K562 (cell line): ENCODE measurements at regions not wholly inside any gene's neighbourhood (a gene's known extent, or its start where the extent isn't known, plus 50 kb on each side); places are given as distances from the start of the nearest gene placed in this dataset.

Experiments used
- ATAC-seq: fragments of 200-7000 bp; cut with Tn5 transposase; 3 replicates; pipeline ENCODE4 v1.9.1; 2020; ENCODE audit warnings: moderate library complexity
- BruUV-seq: library from RNA; stranded (reverse); fragments of 400-500 nt; replicated peaks from 2 replicates; lab custom pipeline; 2021; lab: Mats Ljungman, UMichigan
- CTCF ChIA-PET: fragments of 300-600 bp; formaldehyde crosslinking; extraction: SDS; loops from one replicate; lab custom pipeline; 2021; ENCODE audit warnings: low intra/inter-chr PET ratio; lab: Yijun Ruan, JAX
- POLR2A ChIA-PET: fragments of 300-600, 350-650 bp; sonication (Branson Sonifier 250); formaldehyde crosslinking; extraction: SDS; loops from one replicate; lab custom pipeline; 2021; ENCODE audit warnings: antibody characterized with exemption, inconsistent platforms; lab: Yijun Ruan, JAX
- DNase-seq, 4 experiments: peaks; one replicate each; pipeline versions ENCODE4 v3.0.0 to v3.0.0-alpha.2; 2011 to 2018; ENCODE audit warnings: low spot score in 3 of 4, mixed read lengths in 3 of 4; ENCODE audit errors: extremely low read depth in 1 of 4
- FAIRE-seq: peaks from 2 replicates; lab custom pipeline; 2011; peaks lifted over from hg19 to GRCh38; lab: Jason Lieb, UNC
- H2AFZ ChIP-seq: 2 replicates; pipeline ENCODE4 v1.6.0; 2011; ENCODE audit warnings: low read depth, low read length, control low read depth, inconsistent platforms
- H3K27ac ChIP-seq: fragments of 200-600 bp; 3 replicates; pipeline ENCODE4 v1.8.0; 2011; ENCODE audit warnings: low read depth, mild to moderate bottlenecking, control low read depth, inconsistent platforms, low read length, moderate library complexity, mixed read lengths; ENCODE audit errors: extremely low read depth
- H3K27me3 ChIP-seq, 2 experiments: fragments of 300-600 bp in 1 of 2; 2 replicates in 1 of 2; 3 replicates in 1 of 2; pipeline versions ENCODE4 v1.6.0 to v1.8.0; 2011; ENCODE audit warnings: inconsistent platforms in 2 of 2, low read length in 2 of 2, mild to moderate bottlenecking in 1 of 2, mixed read lengths in 1 of 2, moderate library complexity in 1 of 2; ENCODE audit not compliant: control insufficient read depth in 2 of 2, insufficient read depth in 2 of 2
- H3K36me3 ChIP-seq: fragments of 300-600 bp; 3 replicates; pipeline ENCODE4 v1.8.0; 2011; ENCODE audit warnings: mild to moderate bottlenecking, low read length, inconsistent platforms; ENCODE audit not compliant: control insufficient read depth, insufficient read depth
- H3K4me1 ChIP-seq, 2 experiments: fragments of 200-600 bp in 1 of 2; replicated peaks in 1 of 2; 2 replicates in 1 of 2; 3 replicates in 1 of 2; pipeline versions ENCODE4 v1.5.1 to v1.8.0; 2011; ENCODE audit warnings: inconsistent platforms in 2 of 2, low read length in 2 of 2, mild to moderate bottlenecking in 1 of 2, mixed read lengths in 1 of 2, moderate library complexity in 1 of 2; ENCODE audit not compliant: control insufficient read depth in 2 of 2, insufficient read depth in 2 of 2
- H3K4me2 ChIP-seq: 2 replicates; pipeline ENCODE4 v1.6.1; 2011; ENCODE audit warnings: low read length, control low read depth, inconsistent platforms, mixed read lengths; ENCODE audit not compliant: insufficient read depth
- H3K4me3 ChIP-seq: fragments of 200-600 bp; sonication (generic), shearing (Covaris generic); 2 replicates; pipeline ENCODE4 v1.5.1; 2016; ENCODE audit warnings: control low read depth, inconsistent platforms
- H3K79me2 ChIP-seq: fragments of 200-600 bp; 3 replicates; pipeline ENCODE4 v1.8.0; 2011; ENCODE audit warnings: low read length, inconsistent platforms; ENCODE audit not compliant: control insufficient read depth, insufficient read depth
- H3K9ac ChIP-seq, 2 experiments: 2 replicates each; pipeline versions ENCODE4 v1.6.0 to v1.6.1; 2011; ENCODE audit warnings: low read depth in 2 of 2, low read length in 2 of 2, control low read depth in 1 of 2, inconsistent platforms in 1 of 2, mild to moderate bottlenecking in 1 of 2, mixed read lengths in 1 of 2; ENCODE audit not compliant: insufficient read depth in 1 of 2
- H3K9me1 ChIP-seq: one replicate; pipeline ENCODE4 v1.6.0; 2011; ENCODE audit warnings: inconsistent platforms, mild to moderate bottlenecking, low read length, moderate library complexity; ENCODE audit not compliant: control insufficient read depth, insufficient read depth
- H3K9me3 ChIP-seq: replicated peaks from 2 replicates; pipeline ENCODE4 v1.5.1; 2011; ENCODE audit warnings: low read depth, low read length, inconsistent platforms; ENCODE audit not compliant: control insufficient read depth, insufficient read depth
- H4K20me1 ChIP-seq: replicated peaks from 2 replicates; pipeline ENCODE4 v1.6.1; 2011; ENCODE audit warnings: low read length, inconsistent platforms, mixed read lengths; ENCODE audit not compliant: control insufficient read depth, insufficient read depth
- CTBP1 ChIP-seq: fragments of 450-650 bp; IDR thresholded peaks from 2 replicates; pipeline ENCODE4 v1.6.1; 2016; ENCODE audit warnings: borderline replicate concordance
- EGR1 ChIP-seq: fragments of 450-650 bp; conservative IDR thresholded peaks from 2 replicates; pipeline ENCODE4 v1.6.1; 2017; ENCODE audit warnings: mild to moderate bottlenecking
- ELK1 ChIP-seq: sonication (generic); formaldehyde crosslinking; IDR thresholded peaks from 2 replicates; pipeline ENCODE4 v1.8.1; 2022; ENCODE audit warnings: missing genetic modification reagents
- FOXJ2 ChIP-seq: fragments of 200-800 bp; sonication (Bioruptor generic); IDR thresholded peaks from 2 replicates; pipeline ENCODE4 v1.6.1; 2016; ENCODE audit warnings: missing genetic modification characterization, missing compliant biosample characterization
- FOXJ3 ChIP-seq: sonication (generic); formaldehyde crosslinking; IDR thresholded peaks from 2 replicates; pipeline ENCODE4 v1.4.0; 2020; ENCODE audit warnings: mild to moderate bottlenecking, missing genetic modification reagents
- HNRNPK ChIP-seq: fragments of 200-400 bp; formaldehyde crosslinking; IDR thresholded peaks from one replicate; pipeline ENCODE4 v1.6.1; 2018; ENCODE audit warnings: mild to moderate bottlenecking, low read depth, low read length; ENCODE audit not compliant: poor library complexity, severe bottlenecking
- PTTG1 ChIP-seq: fragments of 450-650 bp; IDR thresholded peaks from 2 replicates; pipeline ENCODE4 v1.6.1; 2016; ENCODE audit warnings: low read depth, mild to moderate bottlenecking, missing genetic modification characterization, missing compliant biosample characterization
- RBM14 ChIP-seq: fragments of 200-400 bp; formaldehyde crosslinking; IDR thresholded peaks from 2 replicates; pipeline ENCODE4 v1.6.1; 2018; ENCODE audit warnings: low read depth, mild to moderate bottlenecking, low read length, moderate library complexity, borderline replicate concordance; ENCODE audit not compliant: insufficient read depth
- RBM17 ChIP-seq: fragments of 200-400 bp; formaldehyde crosslinking; IDR thresholded peaks from 2 replicates; pipeline ENCODE4 v1.6.1; 2017; ENCODE audit warnings: low read depth, mild to moderate bottlenecking, low read length, borderline replicate concordance
- RFX5 ChIP-seq: IDR thresholded peaks from 2 replicates; pipeline ENCODE4 v1.6.1; 2011; ENCODE audit warnings: low read depth, mild to moderate bottlenecking, improper control_type of control experiment, low read length
- TGIF2 ChIP-seq: sonication (generic); formaldehyde crosslinking; IDR thresholded peaks from 2 replicates; pipeline ENCODE4 v1.8.1; 2022; ENCODE audit warnings: mild to moderate bottlenecking, missing genetic modification reagents, moderate library complexity
- TRIM24 ChIP-seq, 2 experiments: fragments of 450-650 bp; IDR thresholded peaks; 2 replicates each; pipeline ENCODE4 v1.6.1; 2016
- ZKSCAN3 ChIP-seq: fragments of 250-450 bp; sonication (Bioruptor Pico); IDR thresholded peaks from 2 replicates; pipeline ENCODE4 v1.4.0; 2020
- ZNF778 ChIP-seq: fragments of 450-650 bp; formaldehyde crosslinking; IDR thresholded peaks from 2 replicates; pipeline ENCODE4 v1.4.0; 2020; ENCODE audit warnings: mild to moderate bottlenecking, moderate library complexity
- ZNF830 ChIP-seq: fragments of 250-450 bp; sonication (Bioruptor Pico); IDR thresholded peaks from 2 replicates; pipeline ENCODE4 v1.5.0; 2021; ENCODE audit warnings: mild to moderate bottlenecking
- WGBS: fragments of 100-300 bp; shearing (Covaris generic); methylation state at CpG from one replicate; pipeline ENCODE4 v1.1.6; 2016; ENCODE audit warnings: low coverage, mixed read lengths; ENCODE audit not compliant: insufficient coverage; ENCODE audit errors: missing lambda C conversion rate; 5-methylcytosine and 5-hydroxymethylcytosine counted together
- in situ Hi-C: fragments of 300-500 bp; cut with MboI; formaldehyde crosslinking; loops from 4 replicates; pipeline ENCODE4 v1.15.0; 2018; ENCODE audit warnings: inconsistent platforms, mixed read lengths
- intact Hi-C: fragments of 100-400 bp; cut with micrococcal nuclease; formaldehyde crosslinking; loops from 2 replicates; pipeline ENCODE4 v1.14.2; 2022
- TF ChIP-seq, protein P1 (sequence below): fragments of 450-650 bp; conservative IDR thresholded peaks from 2 replicates; pipeline ENCODE4 v1.6.1; 2016; ENCODE audit warnings: missing genetic modification characterization, low read depth, mild to moderate bottlenecking, control low read depth, missing compliant biosample characterization
- TF ChIP-seq, protein P2 (sequence below), 2 experiments: fragments of 450-650 bp in 1 of 2; IDR thresholded peaks; 2 replicates each; pipeline ENCODE4 v1.6.1; 2011 to 2017; ENCODE audit warnings: low read depth in 2 of 2, antibody characterized with exemption in 1 of 2, borderline replicate concordance in 1 of 2, low read length in 1 of 2, mild to moderate bottlenecking in 1 of 2, mixed read lengths in 1 of 2; ENCODE audit not compliant: control insufficient read depth in 1 of 2

- no peak overlapping the region for H3K27ac ChIP-seq
- BruUV-seq = no TSS peak
- FAIRE-seq (no peak), ATAC-seq (no peak), DNase-seq (no peak)
- H4K20me1 ChIP-seq = no peaks in the 10 kb centered on the region; the same call in 1 of the 2 replicates
- no peak overlapping the region for H3K4me3 ChIP-seq
- intact Hi-C loops (no loop called here), in situ Hi-C loops (no loop called here)
- H2AFZ ChIP-seq = no peak overlapping the region
- H3K4me2 ChIP-seq = no peak overlapping the region
- POLR2A ChIA-PET = no interaction called here
- no peaks in the 10 kb centered on the region for H3K79me2 ChIP-seq
- no peaks in the 10 kb centered on the region for H3K36me3 ChIP-seq
- H3K9ac ChIP-seq = no peak overlapping the region
- CTCF ChIA-PET = no interaction called here
- 0% methylated on average over 6 of the region's 6 CpGs for WGBS
- H3K27me3 ChIP-seq = 0 out of 5 replicates have a peak, but pooled peaks cover 0 to under 1% of the 10 kb centered on the region in 2 experiments
- H3K9me1 ChIP-seq = no peaks in the 10 kb centered on the region
- H3K4me1 ChIP-seq = no peaks in the 10 kb centered on the region
- H3K9me3 ChIP-seq = no peaks in the 10 kb centered on the region
- TF ChIP-seq RFX5 = no peak
- TF ChIP-seq CTBP1 = no peak
- TF ChIP-seq RBM14 = no peak
- TF ChIP-seq TGIF2 (CRISPR knock-in tag) = no peak
- TF ChIP-seq FOXJ3 (CRISPR knock-in tag) = no peak
- TF ChIP-seq HNRNPK = no peak
- no peak for TF ChIP-seq TRIM24 (IDR thresholded peaks at IDR 0.05)
- TF ChIP-seq FOXJ2 = no peak
- no peak for TF ChIP-seq ZKSCAN3 (CRISPR knock-in tag)
- TF ChIP-seq, protein P1, sequence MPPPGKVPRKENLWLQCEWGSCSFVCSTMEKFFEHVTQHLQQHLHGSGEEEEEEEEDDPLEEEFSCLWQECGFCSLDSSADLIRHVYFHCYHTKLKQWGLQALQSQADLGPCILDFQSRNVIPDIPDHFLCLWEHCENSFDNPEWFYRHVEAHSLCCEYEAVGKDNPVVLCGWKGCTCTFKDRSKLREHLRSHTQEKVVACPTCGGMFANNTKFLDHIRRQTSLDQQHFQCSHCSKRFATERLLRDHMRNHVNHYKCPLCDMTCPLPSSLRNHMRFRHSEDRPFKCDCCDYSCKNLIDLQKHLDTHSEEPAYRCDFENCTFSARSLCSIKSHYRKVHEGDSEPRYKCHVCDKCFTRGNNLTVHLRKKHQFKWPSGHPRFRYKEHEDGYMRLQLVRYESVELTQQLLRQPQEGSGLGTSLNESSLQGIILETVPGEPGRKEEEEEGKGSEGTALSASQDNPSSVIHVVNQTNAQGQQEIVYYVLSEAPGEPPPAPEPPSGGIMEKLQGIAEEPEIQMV (tag) = no peak
- TF ChIP-seq PTTG1 = no peak
- no peak for TF ChIP-seq ZNF830 (CRISPR knock-in tag)
- no peak for TF ChIP-seq ELK1 (CRISPR knock-in tag)
- TF ChIP-seq, protein P2, sequence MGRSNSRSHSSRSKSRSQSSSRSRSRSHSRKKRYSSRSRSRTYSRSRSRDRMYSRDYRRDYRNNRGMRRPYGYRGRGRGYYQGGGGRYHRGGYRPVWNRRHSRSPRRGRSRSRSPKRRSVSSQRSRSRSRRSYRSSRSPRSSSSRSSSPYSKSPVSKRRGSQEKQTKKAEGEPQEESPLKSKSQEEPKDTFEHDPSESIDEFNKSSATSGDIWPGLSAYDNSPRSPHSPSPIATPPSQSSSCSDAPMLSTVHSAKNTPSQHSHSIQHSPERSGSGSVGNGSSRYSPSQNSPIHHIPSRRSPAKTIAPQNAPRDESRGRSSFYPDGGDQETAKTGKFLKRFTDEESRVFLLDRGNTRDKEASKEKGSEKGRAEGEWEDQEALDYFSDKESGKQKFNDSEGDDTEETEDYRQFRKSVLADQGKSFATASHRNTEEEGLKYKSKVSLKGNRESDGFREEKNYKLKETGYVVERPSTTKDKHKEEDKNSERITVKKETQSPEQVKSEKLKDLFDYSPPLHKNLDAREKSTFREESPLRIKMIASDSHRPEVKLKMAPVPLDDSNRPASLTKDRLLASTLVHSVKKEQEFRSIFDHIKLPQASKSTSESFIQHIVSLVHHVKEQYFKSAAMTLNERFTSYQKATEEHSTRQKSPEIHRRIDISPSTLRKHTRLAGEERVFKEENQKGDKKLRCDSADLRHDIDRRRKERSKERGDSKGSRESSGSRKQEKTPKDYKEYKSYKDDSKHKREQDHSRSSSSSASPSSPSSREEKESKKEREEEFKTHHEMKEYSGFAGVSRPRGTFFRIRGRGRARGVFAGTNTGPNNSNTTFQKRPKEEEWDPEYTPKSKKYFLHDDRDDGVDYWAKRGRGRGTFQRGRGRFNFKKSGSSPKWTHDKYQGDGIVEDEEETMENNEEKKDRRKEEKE (IDR thresholded peaks at IDR 0.05; ENCODE audit: borderline replicate concordance in 1 of 2, control insufficient read depth in 1 of 2, low read depth in 2 of 2, low read length in 1 of 2) = no peak
- no peak for TF ChIP-seq EGR1
- TF ChIP-seq RBM17 = no peak
- no peak for TF ChIP-seq ZNF778
Measured at GRCh38 chr12:119247007-119247719, 68.4 kb downstream of the HSPB8 start.
